ENCODE measurements at regions not wholly inside any gene's neighbourhood (a gene's known extent, or its start where the extent isn't known, plus 50 kb on each side); places are given as distances from the start of the nearest gene placed in this dataset.

- Histone ChIP-seq H2BK20ac (ENCODE audit: low read depth, low read length) (no peak overlapping the region), H3K9me3 (ENCODE audit: control insufficient read depth, insufficient read depth, low read length) (peaks cover 13% of the 10 kb centered on the region), H3K4me1 (ENCODE audit: control insufficient read depth, insufficient read depth, low read length) (no peaks in the 10 kb centered on the region), H3K79me1 (ENCODE audit: low read depth in 1 of 2, low read length in 2 of 2) (no peaks in the 10 kb centered on the region), H4K5ac (ENCODE audit: low read depth, low read length) (no peak overlapping the region), H2BK15ac (ENCODE audit: low read depth, low read length) (no peak overlapping the region), H3K4ac (ENCODE audit: low read depth, low read length) (no peak overlapping the region), H3K9me1 (ENCODE audit: insufficient read depth, low read length) (no peaks in the 10 kb centered on the region), H2BK120ac (ENCODE audit: low read depth, low read length) (no peak overlapping the region), H3K23ac (ENCODE audit: low read depth, low read length) (no peak overlapping the region), H2AK9ac (replicated peaks; ENCODE audit: low read depth, low read length, poor library complexity) (no peak overlapping the region), H2AK5ac (ENCODE audit: low read depth, low read length) (no peak overlapping the region), H3K27me3 (ENCODE audit: control insufficient read depth, insufficient read depth, low read length) (no peaks in the 10 kb centered on the region), H3K36me3 (ENCODE audit: control insufficient read depth, insufficient read depth, low read length) (no peaks in the 10 kb centered on the region), H3K14ac (replicated peaks; ENCODE audit: low read depth, low read length) (no peak overlapping the region), H4K8ac (ENCODE audit: low read depth in 2 of 2, low read length in 2 of 2) (no peak overlapping the region), H3K27ac (ENCODE audit: insufficient read depth, low read length) (no peak overlapping the region), H3K56ac (ENCODE audit: extremely low read depth, insufficient read depth, low read length) (no peak overlapping the region), H3K9ac (ENCODE audit: low read depth, low read length) (no peak overlapping the region), H4K20me1 (ENCODE audit: insufficient read depth, low read length) (no peaks in the 10 kb centered on the region), H4K91ac (ENCODE audit: insufficient read depth, low read depth, low read length) (no peak overlapping the region), H2AFZ (replicated peaks; ENCODE audit: low read length, poor library complexity) (no peak overlapping the region), H3K4me3 (ENCODE audit: insufficient read depth, low read depth, low read length) (no peak overlapping the region), H3K4me2 (ENCODE audit: low read depth, low read length) (no peak overlapping the region), H3K18ac (ENCODE audit: low read depth, low read length) (no peak overlapping the region), H2BK5ac (ENCODE audit: low read depth, low read length, poor library complexity, severe bottlenecking) (no peak overlapping the region)
- CTCF ChIA-PET, result no interaction called here
- ATAC-seq (ENCODE audit: low read depth) (no peak), DNase-seq (no peak)
- POLR2A ChIA-PET (ENCODE audit: unreplicated experiment), result no interaction called here
- dilution Hi-C loops (cut with HindIII; ENCODE audit: low sequenced_read_pairs, unreplicated experiment) (no loop called here), intact Hi-C loops (cut with micrococcal nuclease) (no loop called here), in situ Hi-C loops (cut with MboI; ENCODE audit: low sequenced_read_pairs) (no loop called here)
- TF ChIP-seq CHD1 (IDR thresholded peaks at IDR 0.05; ENCODE audit: low read depth, low read length) (no peak), RCOR1 (IDR thresholded peaks at IDR 0.05; ENCODE audit: insufficient replicate concordance, low read length) (no peak), MXI1 (IDR thresholded peaks at IDR 0.05; ENCODE audit: borderline replicate concordance, low read depth, low read length) (no peak), MAFK (IDR thresholded peaks at IDR 0.05; ENCODE audit: low read depth, low read length) (no peak), CTCF (conservative IDR thresholded peaks at IDR 0.05; ENCODE audit: low read depth, low read length) (no peak), CEBPB (IDR thresholded peaks at IDR 0.05; ENCODE audit: low read depth, low read length) (no peak), RFX5 (IDR thresholded peaks at IDR 0.05; ENCODE audit: low read depth, low read length) (no peak), SMC3 (IDR thresholded peaks at IDR 0.05; ENCODE audit: low read depth, low read length) (no peak), USF2 (IDR thresholded peaks at IDR 0.05; ENCODE audit: low read depth, low read length) (no peak), POLR2A (IDR thresholded peaks at IDR 0.05; ENCODE audit: low read depth, low read length) (no peak), RAD21 (IDR thresholded peaks at IDR 0.05; ENCODE audit: low read length) (no peak)
- no TSS peak for BruUV-seq (replicated peaks)
Observed at GRCh38 chr17:53950858-53951250, 128.1 kb downstream of the KIF2B start.

Measured in IMR-90 (cell line).